ENCODE measurements at regions not wholly inside any gene's neighbourhood (a gene's known extent, or its start where the extent isn't known, plus 50 kb on each side); places are given as distances from the start of the nearest gene placed in this dataset.

GRCh38 chr6:147621263-147621662 is 112.8 kb downstream of the SAMD5 start:
- no peaks in the 10 kb centered on the region for H3K4me1 Mint-ChIP-seq
- H3K9me3 Mint-ChIP-seq = peaks cover 3% of the 10 kb centered on the region
- H3K27ac Mint-ChIP-seq = no peak overlapping the region
- TF ChIP-seq CTCF (IDR thresholded peaks at IDR 0.05; ENCODE audit: unreplicated experiment in 3 of 3) = no peak
- no peaks in the 10 kb centered on the region for H3K36me3 Mint-ChIP-seq (ENCODE audit: low read depth)
- H3K4me3 Mint-ChIP-seq = no peak overlapping the region
- no peaks in the 10 kb centered on the region for H3K27me3 Mint-ChIP-seq (ENCODE audit: low read depth)

- Mint-ChIP-seq H3K4me3 (no peak overlapping the region), H3K9me3 (peaks cover 5% of the 10 kb centered on the region), H3K27ac (no peak overlapping the region), H3K27me3 (ENCODE audit: low read depth) (no peaks in the 10 kb centered on the region), H3K36me3 (ENCODE audit: low read depth) (no peaks in the 10 kb centered on the region), H3K4me1 (no peaks in the 10 kb centered on the region)
- TF ChIP-seq CTCF (IDR thresholded peaks at IDR 0.05; ENCODE audit: unreplicated experiment in 3 of 3) = no peak
Observed at GRCh38 chr6:147621961-147622360, 113.5 kb downstream of the SAMD5 start.

- TF ChIP-seq CTCF (IDR thresholded peaks at IDR 0.05; ENCODE audit: unreplicated experiment in 3 of 3) = no peak
Observed at GRCh38 chr6:147624946-147625515, 116.5 kb downstream of the SAMD5 start.

GRCh38 chr6:147625946-147626345 is 117.5 kb downstream of the SAMD5 start:
- no peak for TF ChIP-seq CTCF (IDR thresholded peaks at IDR 0.05; ENCODE audit: unreplicated experiment in 3 of 3)
- Mint-ChIP-seq H3K4me1 (no peaks in the 10 kb centered on the region), H3K9me3 (peaks cover 8% of the 10 kb centered on the region), H3K27me3 (ENCODE audit: low read depth) (no peaks in the 10 kb centered on the region), H3K27ac (no peak overlapping the region), H3K36me3 (ENCODE audit: low read depth) (no peaks in the 10 kb centered on the region), H3K4me3 (no peak overlapping the region)

More at GRCh38 chr6:147624946-147625515, 116.5 kb downstream of the SAMD5 start:
- no peak overlapping the region for H3K4me3 Mint-ChIP-seq
- no peaks in the 10 kb centered on the region for H3K36me3 Mint-ChIP-seq (ENCODE audit: low read depth)
- no peaks in the 10 kb centered on the region for H3K27me3 Mint-ChIP-seq (ENCODE audit: low read depth)
- peaks cover 5% of the 10 kb centered on the region for H3K9me3 Mint-ChIP-seq
- H3K27ac Mint-ChIP-seq = no peak overlapping the region
- H3K4me1 Mint-ChIP-seq = no peaks in the 10 kb centered on the region

- no peak for TF ChIP-seq CTCF (IDR thresholded peaks at IDR 0.05; ENCODE audit: unreplicated experiment in 3 of 3)
- Mint-ChIP-seq H3K36me3 (ENCODE audit: low read depth) (no peaks in the 10 kb centered on the region), H3K27ac (no peak overlapping the region), H3K27me3 (ENCODE audit: low read depth) (no peaks in the 10 kb centered on the region), H3K4me1 (no peaks in the 10 kb centered on the region), H3K4me3 (no peak overlapping the region), H3K9me3 (peaks cover 12% of the 10 kb centered on the region)
Observed at GRCh38 chr6:147627411-147627810, 118.9 kb downstream of the SAMD5 start.

GRCh38 chr6:147633191-147633590 is 124.7 kb downstream of the SAMD5 start:
- Mint-ChIP-seq H3K4me1 (no peaks in the 10 kb centered on the region), H3K9me3 (peaks cover 17% of the 10 kb centered on the region), H3K4me3 (no peak overlapping the region), H3K27me3 (ENCODE audit: low read depth) (no peaks in the 10 kb centered on the region), H3K27ac (no peak overlapping the region), H3K36me3 (ENCODE audit: low read depth) (no peaks in the 10 kb centered on the region)
- no peak for TF ChIP-seq CTCF (IDR thresholded peaks at IDR 0.05; ENCODE audit: unreplicated experiment in 3 of 3)
